DMS153 (cell line): ENCODE measurements at regions not wholly inside any gene's neighbourhood (a gene's known extent, or its start where the extent isn't known, plus 50 kb on each side); places are given as distances from the start of the nearest gene placed in this dataset.
"Not testable (repeated sequence)": the region's sequence is repeated elsewhere in the genome, so short reads cannot be mapped to it uniquely, and the experiment has no call there.

Source experiments
- DNase-seq: peaks from one replicate; lab custom pipeline; 2025; lab: John Stamatoyannopoulos, UW

DNA sequence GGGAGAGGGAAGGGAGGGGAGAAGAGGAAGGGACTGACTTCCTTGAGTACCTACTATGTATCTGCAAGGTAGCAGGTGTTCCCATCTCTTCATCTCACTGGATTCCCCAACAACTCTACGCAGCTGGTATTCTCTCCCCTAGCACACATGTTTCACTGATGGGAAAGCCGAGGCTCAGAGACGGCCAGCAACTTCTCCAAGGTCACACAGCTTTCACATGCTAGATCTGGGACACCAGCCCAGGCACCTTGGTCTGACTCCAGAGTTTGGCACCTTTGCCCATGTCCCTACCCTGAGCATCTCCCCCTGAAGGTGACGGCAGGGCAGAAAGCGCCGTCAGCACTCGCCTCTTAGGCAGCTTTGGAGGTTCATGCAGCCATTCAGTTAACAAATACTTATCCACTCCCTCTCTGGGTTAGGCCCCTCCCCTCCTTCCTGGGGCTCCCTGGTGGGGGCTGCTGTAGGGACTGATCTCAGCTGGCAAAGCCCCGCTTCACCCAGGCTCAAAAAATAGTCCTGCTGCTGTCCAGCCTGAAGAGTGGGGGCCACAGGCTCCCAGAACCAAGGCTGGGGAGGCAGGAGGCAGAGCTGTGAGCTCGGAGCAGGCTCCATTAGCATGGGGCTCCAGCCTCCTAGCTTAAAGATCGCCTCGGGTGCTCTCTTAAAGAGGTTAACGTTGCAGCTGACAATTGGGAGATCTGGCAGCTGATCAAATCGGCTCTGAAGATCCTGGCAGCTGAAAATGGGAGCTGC is 79.4 kb downstream of the IGLL1 start:
- no peak for DNase-seq

DNA sequence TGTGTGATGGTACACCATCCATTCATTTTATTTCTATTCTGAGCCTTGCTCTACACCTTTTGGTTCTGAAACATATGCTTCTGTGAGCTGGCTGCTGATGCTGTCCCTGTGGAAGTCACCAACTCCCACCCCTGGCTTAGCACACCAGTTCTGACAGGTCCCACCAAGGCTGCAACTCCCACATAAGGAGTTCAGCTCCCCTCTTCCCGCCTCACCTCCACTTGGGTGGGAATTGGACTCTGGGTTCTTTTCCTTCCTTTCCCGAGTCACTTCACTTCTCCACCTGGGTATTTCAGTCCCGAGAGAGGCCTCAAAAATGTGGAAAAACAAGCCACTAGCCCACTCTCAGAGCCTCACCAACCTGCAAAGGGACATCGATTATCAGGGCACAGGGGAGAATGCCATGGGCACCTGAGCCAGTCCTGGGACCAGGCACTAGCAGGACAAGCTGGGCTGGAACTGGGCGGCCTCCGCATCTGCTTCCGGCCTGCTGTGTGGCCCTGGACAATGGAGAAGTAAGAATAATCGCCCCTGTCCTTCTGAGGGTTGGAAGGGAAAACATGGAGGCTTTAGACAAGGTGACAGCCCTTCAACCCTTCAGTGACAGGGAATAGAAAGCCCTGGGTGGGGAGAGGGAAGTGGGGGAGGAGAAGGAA is 80.1 kb downstream of the IGLL1 start:
- DNase-seq = no peak

DNA sequence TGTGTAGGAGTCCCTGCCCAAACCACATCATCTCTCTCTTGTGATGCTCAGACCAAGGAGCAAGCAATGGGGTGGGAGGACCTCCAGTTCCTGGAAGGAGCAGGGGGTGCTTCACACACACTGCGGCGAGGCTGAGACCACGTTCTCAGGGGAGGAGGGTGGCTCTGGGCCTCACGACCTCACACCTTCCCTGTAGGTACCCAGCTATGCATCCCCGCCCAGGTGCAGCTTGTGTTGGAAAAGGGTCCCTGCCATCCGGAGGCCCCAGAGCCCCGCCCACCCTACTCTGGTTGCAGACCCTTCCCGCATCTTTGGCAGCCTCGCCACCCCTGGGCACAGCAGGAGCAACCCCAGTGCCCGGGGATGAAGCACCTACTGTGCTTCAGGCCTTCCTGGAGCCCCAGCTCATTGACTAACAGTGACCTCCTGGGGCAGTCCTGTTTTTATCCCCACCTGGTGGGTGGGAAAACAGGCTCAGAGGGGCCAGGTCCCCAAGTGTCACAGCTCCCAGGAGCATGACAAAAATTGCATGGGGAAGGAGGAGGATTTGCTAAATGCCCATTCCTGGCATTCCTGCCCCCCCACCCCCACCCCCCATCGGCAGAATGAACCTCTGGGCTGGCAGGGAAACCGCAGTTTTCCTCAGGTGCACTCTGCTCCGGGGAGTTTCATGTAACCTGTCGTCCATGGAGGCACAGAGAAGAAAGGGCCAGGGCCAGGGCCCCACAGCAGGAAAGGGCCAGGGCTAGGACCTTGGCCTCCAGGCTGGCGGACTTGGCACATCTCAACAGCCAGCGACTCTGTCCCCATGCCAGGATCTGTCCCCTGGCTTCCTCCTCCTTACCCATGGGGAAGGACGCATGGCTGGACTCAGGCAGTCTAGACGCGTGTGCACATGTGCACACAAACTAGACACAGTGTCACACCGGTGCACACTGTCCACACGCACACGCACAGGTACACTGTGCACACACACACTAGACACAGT is 81.0 kb downstream of the IGLL1 start:
- no peak for DNase-seq

DNA sequence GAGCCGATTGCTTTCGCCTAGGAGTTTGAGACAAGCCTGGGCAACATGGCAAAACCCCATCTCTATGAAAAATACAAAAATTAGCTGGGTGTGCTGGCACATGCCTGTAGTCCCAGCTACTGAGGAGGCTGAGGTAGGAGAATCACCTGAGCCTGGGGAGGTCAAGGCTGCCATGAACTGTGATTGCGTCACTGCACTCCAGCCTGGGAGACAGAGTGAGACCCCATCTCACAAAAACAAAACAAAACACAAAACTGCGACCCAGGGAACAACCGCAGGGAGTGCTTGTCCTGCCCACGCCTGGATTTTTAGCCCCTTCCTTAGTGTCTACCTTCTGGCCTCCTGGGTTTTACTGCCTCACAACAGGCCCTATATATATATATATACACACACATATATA is 82.2 kb downstream of the IGLL1 start:
- DNase-seq = not testable (repeated sequence)

DNA sequence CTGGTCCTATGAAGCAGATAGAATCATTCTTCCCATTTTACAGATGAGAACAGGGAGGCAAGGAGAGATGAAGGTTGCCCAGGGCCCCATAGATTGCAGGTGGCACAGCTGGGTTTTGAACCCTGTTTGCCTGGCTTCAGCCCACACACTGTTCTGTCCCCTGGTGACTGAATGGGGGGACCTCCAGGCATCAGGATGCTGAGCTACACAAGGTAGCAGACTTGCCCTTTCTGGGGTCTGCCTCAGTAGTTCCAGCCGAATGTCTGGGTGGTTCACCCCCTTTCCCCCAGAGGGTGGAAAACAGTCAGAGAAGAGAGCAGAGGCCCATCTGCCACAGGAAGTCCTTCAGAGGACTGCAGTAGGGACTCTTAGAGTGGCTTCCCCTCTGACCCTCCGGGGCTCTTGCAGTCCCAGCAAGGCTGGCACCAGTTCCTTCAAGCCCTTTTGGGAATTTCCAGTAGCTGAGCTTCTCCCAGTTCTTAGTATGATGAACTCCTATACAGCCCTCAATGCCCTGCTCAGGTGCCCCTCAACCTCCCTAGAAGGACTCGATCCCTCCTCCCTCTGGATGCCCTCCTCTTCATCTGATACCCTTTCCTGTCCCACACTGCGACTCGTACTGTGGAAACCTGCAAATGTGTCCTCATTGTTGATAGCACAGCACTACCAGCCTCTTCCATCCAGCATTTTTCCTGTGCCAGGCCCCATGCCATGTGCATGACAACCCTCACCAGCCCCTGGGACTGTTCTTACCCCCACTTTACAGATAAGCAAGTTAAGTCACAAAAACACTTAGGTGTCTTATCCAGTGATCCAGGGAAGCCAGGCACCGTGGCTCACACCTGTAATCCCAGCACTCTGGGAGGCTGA is 82.8 kb downstream of the IGLL1 start:
- no peak for DNase-seq

DNA sequence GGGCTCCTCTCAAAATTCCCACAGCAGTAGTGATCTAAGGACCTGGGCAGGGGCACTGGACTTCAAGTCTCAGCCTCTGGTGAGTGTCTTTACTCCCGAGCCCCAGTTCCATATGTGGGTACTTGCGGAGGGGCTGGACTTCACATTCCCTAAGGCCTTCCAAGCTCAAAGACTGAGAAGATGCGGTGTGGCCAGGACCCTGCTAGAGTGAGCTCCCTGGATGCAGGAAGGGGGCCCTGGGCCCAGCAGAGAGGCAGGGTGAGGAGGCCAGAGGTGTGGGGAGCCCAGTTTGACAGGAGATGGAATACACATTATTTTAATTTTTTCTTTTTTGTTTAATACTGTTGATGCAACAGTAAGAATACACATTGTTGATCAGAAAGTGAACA is 83.7 kb downstream of the IGLL1 start:
- DNase-seq = no peak

DNA sequence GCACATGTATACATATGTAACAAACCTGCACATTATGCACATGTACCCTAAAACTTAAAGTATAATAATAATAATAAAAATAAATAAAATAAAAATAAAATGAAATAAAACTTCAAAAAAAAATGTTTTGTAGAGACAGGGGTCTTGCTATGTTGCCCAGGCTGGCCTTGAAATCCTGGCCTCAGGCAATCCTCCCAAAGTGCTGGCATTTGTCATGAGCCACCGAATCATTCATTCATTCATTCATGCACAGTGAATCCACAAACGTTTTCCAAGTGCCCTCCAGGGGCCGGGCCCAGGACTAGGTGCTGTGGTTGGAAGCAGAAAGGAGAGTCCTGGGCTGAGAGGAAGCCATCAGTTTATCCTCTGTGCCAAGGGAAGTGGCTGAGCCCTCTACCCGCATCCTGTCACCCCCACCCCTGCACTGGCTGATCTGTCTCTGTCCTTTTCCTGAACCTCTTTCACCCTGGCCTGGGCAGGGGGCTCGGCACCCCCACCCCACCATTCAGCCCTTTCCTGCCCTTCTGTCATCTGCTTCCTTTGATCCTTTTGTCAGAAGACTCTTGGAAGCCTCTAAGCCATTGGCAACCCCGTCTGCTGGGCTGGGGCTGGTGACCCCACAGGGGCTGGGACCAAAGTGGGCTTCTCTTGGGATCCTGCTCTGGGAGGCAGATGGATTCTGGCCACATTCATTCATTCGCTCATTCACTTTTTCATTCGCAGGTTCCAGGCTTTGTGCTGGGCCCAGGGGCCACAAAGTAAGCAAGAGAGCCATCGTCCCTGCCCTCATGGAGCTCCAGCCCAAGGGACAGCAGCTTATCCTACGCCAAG is 84.3 kb downstream of the IGLL1 start:
- no peak for DNase-seq

DNA sequence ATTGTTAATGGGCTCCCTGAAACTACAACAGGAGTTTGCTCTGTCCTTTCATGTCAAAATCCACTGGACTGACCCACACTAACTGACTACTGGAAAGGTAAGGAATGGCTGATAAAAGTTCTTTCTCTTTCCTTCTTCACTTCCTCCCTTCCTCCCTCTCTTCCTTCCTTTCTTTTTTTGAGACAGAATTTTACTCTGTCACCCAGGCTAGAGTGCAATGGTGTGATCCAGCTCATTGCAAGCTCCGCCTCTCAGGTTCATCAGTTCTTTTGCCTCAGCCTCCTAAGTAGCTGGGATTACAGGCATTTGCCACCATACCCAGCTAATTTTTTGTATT is 85.2 kb downstream of the IGLL1 start:
- DNase-seq = no peak

DNA sequence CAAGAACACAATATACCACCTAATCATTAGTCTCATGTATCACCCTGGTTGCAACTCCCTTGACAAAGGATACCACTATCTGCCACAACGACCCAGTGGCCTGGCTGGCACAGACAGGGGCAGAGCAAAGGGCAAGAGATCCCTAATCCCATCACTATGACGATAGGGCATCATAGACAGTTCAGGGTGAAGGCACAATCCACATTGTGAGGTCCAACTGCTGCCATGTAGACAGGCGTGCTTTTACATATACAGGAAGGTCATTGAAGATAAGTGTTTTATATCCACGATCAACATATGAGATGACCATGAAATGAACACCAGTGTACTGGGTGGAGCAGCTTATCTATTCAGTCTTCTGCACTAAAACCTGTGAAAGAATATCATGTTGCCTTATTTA is 94.6 kb downstream of the IGLL1 start:
- no peak for DNase-seq

DNA sequence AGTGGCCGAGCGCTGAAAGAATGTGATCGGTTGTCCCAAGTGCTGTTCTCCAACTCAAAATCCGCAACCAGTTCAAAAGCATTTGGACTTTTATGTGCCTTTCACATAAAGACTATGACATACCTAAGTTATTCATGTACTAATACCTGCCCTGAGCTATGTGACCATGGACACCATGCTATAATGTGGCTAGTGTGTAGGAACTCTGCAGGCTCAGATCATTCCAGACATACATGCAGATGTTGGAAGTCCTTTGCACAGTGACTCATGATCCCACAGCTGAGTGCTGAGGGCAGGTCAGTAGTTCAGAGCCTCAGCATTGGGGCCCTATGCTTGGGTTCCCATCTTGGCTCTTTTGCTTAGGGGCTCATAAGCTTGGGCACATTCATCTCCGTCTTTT is 95.4 kb downstream of the IGLL1 start:
- DNase-seq = no peak

DNA sequence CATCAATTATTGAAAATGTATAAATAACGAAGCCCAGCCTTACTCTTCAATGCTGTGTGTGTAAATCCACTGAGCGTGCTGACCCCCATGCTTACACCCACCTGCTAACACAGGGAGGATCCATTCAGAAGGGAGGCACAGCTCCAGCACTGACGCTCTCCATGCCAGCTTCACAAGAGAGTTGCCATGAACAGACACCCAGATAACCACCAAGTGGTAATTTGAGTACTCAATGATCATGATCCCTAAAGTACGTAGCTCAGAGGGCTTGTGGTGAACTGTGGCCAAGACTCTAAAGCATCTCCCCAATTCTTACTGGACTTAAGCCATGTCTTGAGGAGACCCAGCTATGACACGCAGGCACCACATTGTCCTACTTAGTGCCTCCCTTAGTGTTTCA is 98.7 kb downstream of the IGLL1 start:
- no peak for DNase-seq

DNA sequence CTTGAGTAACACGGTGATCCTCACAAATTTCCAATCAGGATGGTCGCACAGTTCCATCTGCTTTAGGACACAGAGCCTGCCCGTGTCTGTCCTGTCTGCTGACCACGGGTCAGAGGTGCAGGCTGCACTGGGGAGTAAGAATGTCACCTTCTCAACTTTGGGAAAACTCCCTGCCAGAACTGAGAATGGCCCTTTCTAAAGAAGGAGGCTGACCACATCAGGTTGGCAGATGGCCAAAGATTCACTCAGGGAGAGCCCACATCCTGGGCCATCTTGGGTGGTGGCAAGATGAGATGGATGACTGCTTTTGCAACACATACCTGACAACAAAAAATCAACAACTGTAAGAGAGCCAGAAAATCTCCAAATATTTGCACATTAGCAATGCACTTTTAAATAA is 101.9 kb downstream of the IGLL1 start:
- DNase-seq = no peak

DNA sequence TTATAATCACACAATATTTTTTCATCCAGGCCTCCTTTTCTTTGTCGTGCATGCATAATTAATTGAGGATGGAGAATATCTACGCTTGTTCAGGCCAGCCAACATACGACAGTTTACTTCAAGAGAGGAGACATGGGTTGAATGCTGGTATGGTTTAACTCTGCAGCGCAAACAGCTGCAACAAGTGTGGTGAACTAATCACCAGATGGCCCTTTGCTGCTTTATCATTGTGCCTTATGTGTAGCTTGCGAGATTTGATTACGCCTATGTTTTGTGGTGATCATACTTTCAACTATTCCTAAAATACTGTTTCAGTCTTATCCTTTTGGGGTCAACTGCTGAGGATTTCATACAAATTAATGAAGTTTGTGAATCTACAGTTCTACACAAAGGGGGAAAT is 105.6 kb downstream of the IGLL1 start:
- not testable (repeated sequence) for DNase-seq

DNA sequence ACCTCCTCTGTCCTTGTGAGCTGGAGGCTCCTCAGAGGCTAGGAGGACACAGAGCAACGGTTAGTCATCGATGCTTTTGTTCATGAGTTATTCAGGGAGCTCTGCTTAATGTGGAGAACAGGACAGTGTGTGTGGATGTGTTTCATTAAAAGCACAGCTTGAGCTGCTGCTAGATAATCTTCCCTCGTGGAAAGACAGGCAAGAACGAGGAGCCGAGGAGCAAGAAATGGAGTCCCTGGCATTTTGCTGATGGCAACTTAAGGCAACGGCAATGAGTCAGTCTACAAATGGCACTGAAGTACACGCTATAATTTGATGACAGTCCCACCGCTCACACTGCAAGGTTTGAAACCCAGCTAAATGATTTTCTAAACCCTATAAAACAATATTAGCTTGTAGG is 106.2 kb downstream of the IGLL1 start:
- no peak for DNase-seq

DNA sequence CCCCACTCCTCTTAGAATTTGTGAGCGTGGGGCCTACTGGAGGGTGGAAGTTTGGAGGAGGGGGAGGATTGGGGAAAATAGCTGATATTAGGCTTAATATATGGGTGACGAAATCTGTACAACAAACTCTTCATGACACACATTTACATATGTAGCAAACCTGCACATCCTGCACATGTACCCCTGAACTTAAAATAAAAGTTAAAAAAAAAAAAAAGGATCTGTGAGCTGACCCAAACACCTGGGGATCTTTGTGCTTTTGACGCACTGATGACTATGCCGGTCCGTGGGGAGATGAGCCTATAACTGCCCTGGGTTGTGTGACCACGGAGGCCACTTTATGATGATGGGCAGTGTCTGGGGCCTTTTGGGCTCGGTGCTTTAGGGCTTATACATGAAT is 107.7 kb downstream of the IGLL1 start:
- not testable (repeated sequence) for DNase-seq

DNA sequence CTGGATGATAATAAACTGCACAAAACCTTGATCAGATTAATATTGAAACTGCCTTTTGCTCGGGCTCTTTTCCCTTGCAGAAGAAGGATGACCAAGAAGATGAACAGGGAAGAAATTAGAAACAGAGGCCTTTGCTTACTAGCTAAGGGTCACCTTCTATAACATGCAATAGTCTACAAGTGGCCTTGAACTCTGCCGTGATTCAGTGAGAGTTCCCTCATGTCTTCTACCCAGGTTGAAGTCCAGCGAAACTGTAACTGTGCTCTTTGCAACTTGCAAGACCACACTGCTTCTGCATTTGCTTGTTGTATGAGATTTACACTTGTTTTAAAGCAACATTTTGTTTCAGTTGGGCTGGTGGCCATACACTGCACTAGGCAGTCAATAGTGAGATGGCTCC is 108.4 kb downstream of the IGLL1 start:
- DNase-seq = no peak

DNA sequence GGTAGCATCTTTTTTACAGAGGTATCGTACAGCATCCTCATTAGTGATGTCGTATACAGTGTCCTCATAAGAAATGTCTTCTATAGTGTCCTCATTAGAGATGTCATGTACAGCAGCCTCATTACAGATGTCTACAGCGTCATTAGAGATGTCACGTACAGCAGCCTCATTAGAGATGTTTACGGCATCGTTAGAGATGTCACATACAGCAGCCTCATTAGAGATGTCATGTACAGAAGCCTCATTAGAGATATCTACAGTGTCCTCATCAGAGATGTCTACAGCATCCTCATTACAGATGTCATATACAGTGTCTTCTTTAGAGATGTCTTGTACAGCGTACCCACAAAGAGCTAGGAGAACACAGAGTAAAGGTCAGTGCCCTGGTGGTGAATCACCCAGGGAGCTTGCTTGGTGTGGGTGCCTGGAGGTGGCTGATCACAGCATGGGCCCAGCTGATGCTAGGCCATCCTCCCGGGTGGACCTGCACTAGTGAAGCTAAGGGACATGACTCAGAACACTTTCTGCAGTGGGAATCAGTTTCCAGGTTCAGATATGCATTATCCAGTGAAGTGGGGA is 109.2 kb downstream of the IGLL1 start:
- DNase-seq = no peak

DNA sequence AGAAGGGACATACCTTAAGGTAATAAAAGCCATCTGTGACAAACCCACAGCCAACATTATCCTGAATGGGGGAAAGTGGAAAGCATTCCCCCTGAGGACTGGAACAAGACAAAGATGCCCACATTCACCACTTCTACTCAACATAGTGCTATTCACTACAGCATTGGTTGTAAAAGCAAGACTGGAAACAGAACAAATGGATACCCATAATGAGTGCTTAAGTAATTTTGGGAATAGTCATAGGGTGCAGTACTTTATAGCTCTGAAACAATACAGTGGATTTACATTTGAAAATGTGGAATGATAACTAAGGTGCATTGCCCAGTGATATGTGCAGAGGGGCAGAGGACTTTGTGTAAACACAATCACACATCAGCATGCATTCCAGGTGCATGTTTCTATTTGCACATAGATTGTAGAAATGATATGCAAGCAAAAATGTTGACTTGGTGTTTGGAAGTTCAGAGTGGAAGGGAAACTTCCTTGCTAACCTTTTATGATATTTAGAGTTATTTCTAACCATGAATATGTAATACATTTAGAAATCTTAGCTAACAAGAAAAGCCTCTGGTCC is 112.3 kb downstream of the IGLL1 start:
- DNase-seq = no peak

DNA sequence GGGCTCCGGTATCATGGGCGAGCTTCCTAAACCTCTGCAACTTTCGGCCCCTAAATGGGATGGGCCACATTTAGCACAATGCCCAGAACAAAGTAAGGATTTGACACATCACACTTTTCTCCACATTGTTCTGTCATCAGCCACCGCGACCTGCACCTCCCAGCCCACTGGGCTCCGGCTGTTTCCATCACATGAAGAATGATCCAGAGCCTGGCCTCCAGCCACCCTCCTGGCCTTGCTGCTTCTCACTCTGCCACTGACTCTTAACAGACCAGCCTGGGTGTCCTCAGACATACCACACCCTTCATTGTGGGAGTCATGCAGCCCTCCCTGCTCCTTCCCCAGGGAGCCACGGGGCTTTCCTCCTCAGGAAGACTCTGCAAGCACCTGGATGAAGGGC is 113.7 kb downstream of the IGLL1 start:
- no peak for DNase-seq

DNA sequence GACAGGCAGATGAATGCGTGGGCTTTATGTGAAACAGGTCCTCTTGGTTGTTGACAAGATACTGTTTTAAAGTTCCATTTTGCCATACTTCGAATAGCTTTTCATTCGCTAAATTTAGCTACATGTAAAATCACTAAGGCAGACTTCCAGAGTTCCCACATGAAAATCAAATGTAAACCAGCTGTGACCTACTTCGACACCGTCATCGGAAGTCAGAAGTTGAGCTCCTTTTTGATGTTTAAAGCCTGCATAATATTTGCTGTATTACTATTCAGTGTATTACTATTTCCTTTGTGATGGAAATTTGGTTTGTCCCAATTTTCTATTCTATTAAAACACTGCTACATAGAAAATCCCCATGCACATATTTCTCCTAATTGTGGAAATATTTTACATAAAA is 115.3 kb downstream of the IGLL1 start:
- DNase-seq = not testable (repeated sequence)
